Stimulated activated effector memory CD8-positive, alpha-beta T cell treated with anti-CD3 and anti-CD28 coated beads, Interleukin-12 subunit alpha, Interleukin-12 subunit beta, amount 100 ng/mL, for 72 hours (primary cell): ENCODE measurements at regions not wholly inside any gene's neighbourhood (a gene's known extent, or its start where the extent isn't known, plus 50 kb on each side); places are given as distances from the start of the nearest gene placed in this dataset.
A peak's percentile ranks its signal among the peaks of the same experiment; 100 is the strongest.

Experiments
- ATAC-seq: fragments of 150-1000 bp; cut with Tn5 transposase; 2 replicates; pipeline ENCODE4 v1.10.0; 2021
- DNase-seq, 2 donors: peaks; one replicate each; pipeline ENCODE4 v3.0.0; 2021 to 2022; ENCODE audit warnings: low spot score in 2 of 2
- H3K27ac Mint-ChIP-seq: one replicate; pipeline ENCODE4 v1.8.0; 2022; ENCODE audit warnings: mild to moderate bottlenecking, mixed read lengths
- H3K36me3 Mint-ChIP-seq: one replicate; pipeline ENCODE4 v1.8.0; 2022; ENCODE audit warnings: mild to moderate bottlenecking, mixed read lengths
- H3K4me1 Mint-ChIP-seq: one replicate; pipeline ENCODE4 v1.8.0; 2022; ENCODE audit warnings: mixed read lengths
- H3K4me3 Mint-ChIP-seq: one replicate; pipeline ENCODE4 v1.8.0; 2022; ENCODE audit warnings: mild to moderate bottlenecking, mixed read lengths
- H3K9me3 Mint-ChIP-seq: one replicate; pipeline ENCODE4 v1.8.0; 2022; ENCODE audit warnings: mixed read lengths

- Mint-ChIP-seq H3K9me3 (no peaks in the 10 kb centered on the region), H3K27ac (no peak overlapping the region), H3K4me3 (no peak overlapping the region), H3K36me3 (no peaks in the 10 kb centered on the region), H3K4me1 (peaks cover 14% of the 10 kb centered on the region)
- DNase-seq (peak in 1 of 2 donors; percentile 54), ATAC-seq (peak; percentile 46)
Measured at GRCh38 chr3:88000853-88001252, 58.0 kb downstream of the CGGBP1 start.

- ATAC-seq (no peak), DNase-seq (no peak)
- H3K9me3 Mint-ChIP-seq = no peaks in the 10 kb centered on the region
- peaks cover 14% of the 10 kb centered on the region for H3K4me1 Mint-ChIP-seq
- H3K27ac Mint-ChIP-seq = no peak overlapping the region
- H3K4me3 Mint-ChIP-seq = no peak overlapping the region
- no peaks in the 10 kb centered on the region for H3K36me3 Mint-ChIP-seq
Measured at GRCh38 chr3:87997966-87998365, 60.8 kb downstream of the CGGBP1 start.

GRCh38 chr3:87997298-87997697, 61.5 kb downstream of the CGGBP1 start:
- peak overlapping the region; percentile 72 for H3K27ac Mint-ChIP-seq
- DNase-seq (peak in 1 of 2 donors; percentile 57), ATAC-seq (peak; percentile 98)
- peak overlapping the region; percentile 45 for H3K4me3 Mint-ChIP-seq
- no peaks in the 10 kb centered on the region for H3K36me3 Mint-ChIP-seq
- no peaks in the 10 kb centered on the region for H3K9me3 Mint-ChIP-seq
- H3K4me1 Mint-ChIP-seq = peaks cover 14% of the 10 kb centered on the region

GRCh38 chr3:87996882-87997281, 61.9 kb downstream of the CGGBP1 start:
- no peaks in the 10 kb centered on the region for H3K9me3 Mint-ChIP-seq
- DNase-seq (no peak), ATAC-seq (no peak)
- no peaks in the 10 kb centered on the region for H3K36me3 Mint-ChIP-seq
- H3K4me3 Mint-ChIP-seq = peak overlapping the region; percentile 45
- H3K4me1 Mint-ChIP-seq = peaks cover 14% of the 10 kb centered on the region
- H3K27ac Mint-ChIP-seq = peak overlapping the region; percentile 72

GRCh38 chr3:87993566-87993965, 65.2 kb downstream of the CGGBP1 start:
- Mint-ChIP-seq H3K4me1 (peaks cover 14% of the 10 kb centered on the region), H3K4me3 (no peak overlapping the region), H3K9me3 (no peaks in the 10 kb centered on the region), H3K27ac (no peak overlapping the region), H3K36me3 (no peaks in the 10 kb centered on the region)
- no peak for DNase-seq
- ATAC-seq = no peak

GRCh38 chr3:87987952-87988351, 70.9 kb downstream of the CGGBP1 start:
- ATAC-seq (no peak), DNase-seq (no peak)
- H3K36me3 Mint-ChIP-seq = no peaks in the 10 kb centered on the region
- no peaks in the 10 kb centered on the region for H3K4me1 Mint-ChIP-seq
- H3K9me3 Mint-ChIP-seq = no peaks in the 10 kb centered on the region
- H3K4me3 Mint-ChIP-seq = no peak overlapping the region
- no peak overlapping the region for H3K27ac Mint-ChIP-seq

- ATAC-seq = no peak
- Mint-ChIP-seq H3K27ac (no peak overlapping the region), H3K4me1 (peaks cover 5% of the 10 kb centered on the region), H3K4me3 (no peak overlapping the region), H3K9me3 (no peaks in the 10 kb centered on the region), H3K36me3 (no peaks in the 10 kb centered on the region)
- DNase-seq = no peak
Measured at GRCh38 chr3:87982421-87982820, 76.4 kb downstream of the CGGBP1 start.

GRCh38 chr3:87979527-87979926, 79.3 kb downstream of the CGGBP1 start:
- H3K27ac Mint-ChIP-seq = no peak overlapping the region
- H3K4me1 Mint-ChIP-seq = peaks cover 5% of the 10 kb centered on the region
- ATAC-seq = peak; percentile 39
- no peak overlapping the region for H3K4me3 Mint-ChIP-seq
- H3K9me3 Mint-ChIP-seq = no peaks in the 10 kb centered on the region
- no peaks in the 10 kb centered on the region for H3K36me3 Mint-ChIP-seq
- DNase-seq = no peak

GRCh38 chr3:87977765-87978164, 81.0 kb downstream of the CGGBP1 start:
- no peak overlapping the region for H3K4me3 Mint-ChIP-seq
- peak; percentile 23 for ATAC-seq
- DNase-seq = no peak
- peaks cover 5% of the 10 kb centered on the region for H3K4me1 Mint-ChIP-seq
- no peaks in the 10 kb centered on the region for H3K9me3 Mint-ChIP-seq
- no peaks in the 10 kb centered on the region for H3K36me3 Mint-ChIP-seq
- H3K27ac Mint-ChIP-seq = no peak overlapping the region

- ATAC-seq (no peak), DNase-seq (no peak)
- no peaks in the 10 kb centered on the region for H3K9me3 Mint-ChIP-seq
- no peak overlapping the region for H3K27ac Mint-ChIP-seq
- H3K4me1 Mint-ChIP-seq = peaks cover 5% of the 10 kb centered on the region
- no peaks in the 10 kb centered on the region for H3K36me3 Mint-ChIP-seq
- H3K4me3 Mint-ChIP-seq = no peak overlapping the region
Measured at GRCh38 chr3:87975716-87976115, 83.1 kb downstream of the CGGBP1 start.

- peaks cover 5% of the 10 kb centered on the region for H3K4me1 Mint-ChIP-seq
- no peak overlapping the region for H3K4me3 Mint-ChIP-seq
- no peaks in the 10 kb centered on the region for H3K36me3 Mint-ChIP-seq
- H3K9me3 Mint-ChIP-seq = no peaks in the 10 kb centered on the region
- no peak for DNase-seq
- H3K27ac Mint-ChIP-seq = no peak overlapping the region
- no peak for ATAC-seq
Measured at GRCh38 chr3:87973906-87974305, 84.9 kb downstream of the CGGBP1 start.

- peak overlapping the region; percentile 8 for H3K27ac Mint-ChIP-seq
- no peaks in the 10 kb centered on the region for H3K9me3 Mint-ChIP-seq
- no peak for DNase-seq
- no peak for ATAC-seq
- H3K36me3 Mint-ChIP-seq = no peaks in the 10 kb centered on the region
- no peak overlapping the region for H3K4me3 Mint-ChIP-seq
- H3K4me1 Mint-ChIP-seq = no peaks in the 10 kb centered on the region
Measured at GRCh38 chr3:87969620-87970019, 89.2 kb downstream of the CGGBP1 start.

- DNase-seq (no peak), ATAC-seq (no peak)
- Mint-ChIP-seq H3K4me1 (no peaks in the 10 kb centered on the region), H3K4me3 (no peak overlapping the region), H3K36me3 (no peaks in the 10 kb centered on the region), H3K9me3 (no peaks in the 10 kb centered on the region), H3K27ac (no peak overlapping the region)
Measured at GRCh38 chr3:87968668-87969067, 90.1 kb downstream of the CGGBP1 start.

- Mint-ChIP-seq H3K9me3 (no peaks in the 10 kb centered on the region), H3K4me1 (no peaks in the 10 kb centered on the region), H3K4me3 (no peak overlapping the region), H3K27ac (no peak overlapping the region), H3K36me3 (no peaks in the 10 kb centered on the region)
- ATAC-seq (no peak), DNase-seq (no peak)
Measured at GRCh38 chr3:87958289-87958688, 100.5 kb downstream of the CGGBP1 start.

GRCh38 chr3:87957575-87957974, 101.2 kb downstream of the CGGBP1 start:
- H3K36me3 Mint-ChIP-seq = no peaks in the 10 kb centered on the region
- no peak overlapping the region for H3K27ac Mint-ChIP-seq
- no peak for DNase-seq
- H3K4me1 Mint-ChIP-seq = no peaks in the 10 kb centered on the region
- H3K4me3 Mint-ChIP-seq = no peak overlapping the region
- ATAC-seq = no peak
- no peaks in the 10 kb centered on the region for H3K9me3 Mint-ChIP-seq

GRCh38 chr3:87949879-87950208, 109.0 kb downstream of the CGGBP1 start:
- DNase-seq (no peak), ATAC-seq (no peak)
- Mint-ChIP-seq H3K9me3 (no peaks in the 10 kb centered on the region), H3K4me1 (no peaks in the 10 kb centered on the region), H3K36me3 (no peaks in the 10 kb centered on the region), H3K27ac (no peak overlapping the region), H3K4me3 (no peak overlapping the region)

GRCh38 chr3:87949189-87949878, 109.5 kb downstream of the CGGBP1 start:
- Mint-ChIP-seq H3K4me1 (no peaks in the 10 kb centered on the region), H3K27ac (no peak overlapping the region), H3K36me3 (no peaks in the 10 kb centered on the region), H3K9me3 (no peaks in the 10 kb centered on the region), H3K4me3 (no peak overlapping the region)
- no peak for DNase-seq
- ATAC-seq = peak; percentile 55
